ENCODE measurements at regions not wholly inside any gene's neighbourhood (a gene's known extent, or its start where the extent isn't known, plus 50 kb on each side); places are given as distances from the start of the nearest gene placed in this dataset.

DNA sequence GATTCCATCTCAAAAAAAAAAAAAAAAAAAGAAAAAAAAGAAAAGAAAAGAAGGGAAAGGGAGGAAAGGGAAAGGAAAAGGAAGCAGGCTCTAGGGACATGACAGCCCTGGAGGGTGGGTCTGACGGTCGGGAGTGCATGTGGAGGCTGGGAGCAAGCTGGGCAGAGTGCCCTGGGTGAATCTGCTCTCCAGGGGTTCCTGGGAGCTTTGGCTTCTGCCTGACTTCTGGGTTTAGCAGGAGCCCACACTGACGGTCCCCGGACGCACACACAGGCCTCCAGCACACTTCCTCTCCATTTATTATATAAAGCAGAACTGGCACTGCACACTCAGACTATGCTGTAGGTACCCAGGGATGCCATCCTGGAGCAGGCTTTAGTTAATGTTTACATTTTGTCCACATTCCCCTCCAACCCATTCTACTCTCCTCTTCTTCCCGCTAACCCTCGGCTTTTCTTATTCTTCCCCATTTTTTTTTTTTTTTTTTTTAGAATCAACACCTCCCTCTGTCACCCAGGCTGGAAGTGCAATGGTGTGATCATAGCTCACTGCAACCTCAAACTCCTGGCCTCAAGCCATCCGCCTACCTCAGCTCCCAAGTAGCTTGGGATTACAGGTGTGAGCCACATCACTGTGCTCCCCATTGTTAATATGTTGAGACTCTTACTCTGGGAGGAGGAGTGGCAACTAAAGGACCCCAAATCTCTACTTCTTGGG is 151.1 kb upstream of the SLC1A4 start:
- Mint-ChIP-seq H3K9me3 (no peaks in the 10 kb centered on the region), H3K36me3 (ENCODE audit: low read depth) (no peaks in the 10 kb centered on the region), H3K4me1 (peaks cover 27% of the 10 kb centered on the region), H3K27me3 (ENCODE audit: low read depth) (no peaks in the 10 kb centered on the region), H3K4me3 (no peak overlapping the region), H3K27ac (ENCODE audit: unreplicated experiment) (no peak overlapping the region)
- no peak for DNase-seq (ENCODE audit: low read depth, low spot score)
- TF ChIP-seq, protein P1, sequence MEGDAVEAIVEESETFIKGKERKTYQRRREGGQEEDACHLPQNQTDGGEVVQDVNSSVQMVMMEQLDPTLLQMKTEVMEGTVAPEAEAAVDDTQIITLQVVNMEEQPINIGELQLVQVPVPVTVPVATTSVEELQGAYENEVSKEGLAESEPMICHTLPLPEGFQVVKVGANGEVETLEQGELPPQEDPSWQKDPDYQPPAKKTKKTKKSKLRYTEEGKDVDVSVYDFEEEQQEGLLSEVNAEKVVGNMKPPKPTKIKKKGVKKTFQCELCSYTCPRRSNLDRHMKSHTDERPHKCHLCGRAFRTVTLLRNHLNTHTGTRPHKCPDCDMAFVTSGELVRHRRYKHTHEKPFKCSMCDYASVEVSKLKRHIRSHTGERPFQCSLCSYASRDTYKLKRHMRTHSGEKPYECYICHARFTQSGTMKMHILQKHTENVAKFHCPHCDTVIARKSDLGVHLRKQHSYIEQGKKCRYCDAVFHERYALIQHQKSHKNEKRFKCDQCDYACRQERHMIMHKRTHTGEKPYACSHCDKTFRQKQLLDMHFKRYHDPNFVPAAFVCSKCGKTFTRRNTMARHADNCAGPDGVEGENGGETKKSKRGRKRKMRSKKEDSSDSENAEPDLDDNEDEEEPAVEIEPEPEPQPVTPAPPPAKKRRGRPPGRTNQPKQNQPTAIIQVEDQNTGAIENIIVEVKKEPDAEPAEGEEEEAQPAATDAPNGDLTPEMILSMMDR (conservative IDR thresholded peaks at IDR 0.05): no peak

- Mint-ChIP-seq H3K27me3 (ENCODE audit: low read depth) (no peaks in the 10 kb centered on the region), H3K9me3 (no peaks in the 10 kb centered on the region), H3K36me3 (ENCODE audit: low read depth) (no peaks in the 10 kb centered on the region), H3K4me3 (no peak overlapping the region), H3K4me1 (peaks cover 22% of the 10 kb centered on the region), H3K27ac (ENCODE audit: unreplicated experiment) (no peak overlapping the region)
- no peak for DNase-seq (ENCODE audit: low read depth, low spot score)
- TF ChIP-seq, protein P1 (conservative IDR thresholded peaks at IDR 0.05): no peak
Measured at GRCh38 chr2:64838817-64839216, 150.4 kb upstream of the SLC1A4 start.

DNA sequence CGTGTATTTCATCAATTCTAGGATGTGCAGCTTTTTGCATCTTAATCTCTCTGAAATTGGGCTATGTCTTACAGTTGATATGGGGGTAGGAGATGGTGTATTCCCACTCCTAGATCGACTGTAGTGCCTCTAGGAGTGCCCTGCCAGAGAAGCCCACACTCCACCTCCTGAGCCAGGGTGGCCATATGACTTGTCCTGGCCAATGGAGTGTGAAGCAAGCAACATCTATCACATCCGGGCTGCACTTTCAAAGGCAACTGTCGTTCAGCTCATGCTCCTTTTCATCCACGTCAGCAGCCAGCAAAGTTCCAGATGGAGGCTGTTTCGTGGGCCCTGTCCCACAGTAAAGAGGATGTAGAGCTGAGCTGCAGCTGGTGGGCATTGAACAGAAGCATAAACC is 149.4 kb upstream of the SLC1A4 start:
- H3K27me3 Mint-ChIP-seq (ENCODE audit: low read depth): no peaks in the 10 kb centered on the region
- H3K4me1 Mint-ChIP-seq: peaks cover 21% of the 10 kb centered on the region
- H3K36me3 Mint-ChIP-seq (ENCODE audit: low read depth): no peaks in the 10 kb centered on the region
- DNase-seq (ENCODE audit: low read depth, low spot score): no peak
- peaks cover 2% of the 10 kb centered on the region for H3K9me3 Mint-ChIP-seq
- H3K27ac Mint-ChIP-seq (ENCODE audit: unreplicated experiment): no peak overlapping the region
- TF ChIP-seq, protein P1 (conservative IDR thresholded peaks at IDR 0.05): no peak
- no peak overlapping the region for H3K4me3 Mint-ChIP-seq

DNA sequence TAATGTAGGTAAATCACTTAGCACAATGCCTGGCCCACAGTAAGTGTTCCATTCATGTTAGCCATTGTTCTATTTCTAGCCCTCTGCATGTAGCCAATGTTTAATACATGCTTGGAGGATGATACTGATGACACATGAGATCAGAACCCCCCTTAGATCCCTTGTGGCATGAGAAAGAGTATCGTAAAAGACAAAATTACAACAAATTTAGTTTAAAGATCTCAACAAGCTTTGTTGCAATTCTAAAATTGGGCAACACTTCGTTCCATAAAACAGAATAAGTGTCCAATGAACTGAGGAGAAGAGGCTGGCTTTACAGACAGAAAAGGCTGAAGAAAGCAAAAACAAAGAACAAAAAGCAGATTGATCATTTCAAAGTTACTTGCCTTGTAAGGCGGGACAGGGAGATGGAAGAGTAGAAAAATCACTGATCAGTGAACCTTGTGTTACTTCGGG is 148.7 kb upstream of the SLC1A4 start:
- Mint-ChIP-seq H3K27me3 (ENCODE audit: low read depth) (no peaks in the 10 kb centered on the region), H3K27ac (ENCODE audit: unreplicated experiment) (no peak overlapping the region)
- TF ChIP-seq, protein P1 (conservative IDR thresholded peaks at IDR 0.05): no peak

GRCh38 chr2:64841461-64841860 is 147.7 kb upstream of the SLC1A4 start:
- Mint-ChIP-seq H3K27me3 (ENCODE audit: low read depth) (no peaks in the 10 kb centered on the region), H3K27ac (ENCODE audit: unreplicated experiment) (no peak overlapping the region), H3K4me3 (no peak overlapping the region), H3K4me1 (peaks cover 28% of the 10 kb centered on the region), H3K36me3 (ENCODE audit: low read depth) (no peaks in the 10 kb centered on the region), H3K9me3 (peaks cover 7% of the 10 kb centered on the region)
- TF ChIP-seq, protein P1 (conservative IDR thresholded peaks at IDR 0.05): no peak
- DNase-seq (ENCODE audit: low read depth, low spot score): no peak

More for the DNA sequence above, 148.7 kb upstream of the SLC1A4 start:
- no peak for DNase-seq (ENCODE audit: low read depth, low spot score)
- Mint-ChIP-seq H3K4me1 (peaks cover 25% of the 10 kb centered on the region), H3K4me3 (no peak overlapping the region), H3K36me3 (ENCODE audit: low read depth) (no peaks in the 10 kb centered on the region), H3K9me3 (peaks cover 4% of the 10 kb centered on the region)
